22Rv1 (cell line): ENCODE measurements at regions not wholly inside any gene's neighbourhood (a gene's known extent, or its start where the extent isn't known, plus 50 kb on each side); places are given as distances from the start of the nearest gene placed in this dataset.

Source experiments
- H3K27ac ChIP-seq: fragments of 450-650 bp; 2 replicates; pipeline ENCODE4 v1.5.1; 2017
- CTCF ChIP-seq: fragments of 450-650 bp; IDR thresholded peaks from 2 replicates; pipeline ENCODE4 v1.5.1; 2017; ENCODE audit warnings: mild to moderate bottlenecking
- ZFX ChIP-seq: fragments of 450-650 bp; IDR thresholded peaks from 2 replicates; pipeline ENCODE4 v1.6.1; 2017; ENCODE audit warnings: antibody characterized with exemption, borderline replicate concordance

DNA sequence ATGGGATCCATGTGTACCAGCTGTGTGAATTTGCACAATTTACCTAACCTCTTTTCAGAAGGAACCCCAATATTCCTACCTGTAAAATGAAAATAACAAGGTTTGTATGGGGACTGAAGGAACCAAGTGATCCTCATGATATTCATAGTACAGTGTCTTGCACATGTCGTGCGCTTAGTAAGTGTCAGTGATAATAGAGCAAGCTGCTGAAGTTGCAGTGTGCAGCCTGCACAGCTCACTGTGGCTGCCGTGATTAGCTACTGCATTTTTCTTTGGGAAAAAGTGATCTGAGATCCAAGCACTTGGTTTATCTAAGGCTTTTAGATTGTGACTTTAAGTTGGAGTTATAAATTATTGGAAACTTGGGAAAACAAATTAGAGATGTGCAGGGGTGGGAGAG lies 135.9 kb upstream of the FRY start:
- TF ChIP-seq ZFX (no peak), CTCF (no peak)
- no peak overlapping the region for H3K27ac ChIP-seq

DNA sequence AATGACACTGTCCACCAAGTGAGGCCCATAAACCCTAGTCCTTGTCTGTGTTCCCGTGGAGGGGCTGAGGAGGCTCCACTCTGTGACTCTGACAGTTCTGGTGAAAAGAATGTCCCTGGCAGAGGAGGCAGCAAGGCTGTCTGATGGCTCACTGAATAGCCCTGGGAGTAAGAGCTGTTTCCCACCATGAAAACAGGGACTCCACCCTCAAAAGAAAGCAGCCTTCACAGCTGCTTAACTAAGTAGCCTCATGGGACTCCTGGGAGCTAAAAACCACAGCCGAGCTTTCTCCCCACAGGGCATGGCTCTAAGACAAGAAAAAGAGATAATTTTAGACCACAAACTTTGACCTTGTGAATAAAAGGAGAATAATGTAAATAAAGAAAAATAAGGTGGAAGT lies 135.1 kb upstream of the FRY start:
- TF ChIP-seq CTCF, result no peak
- no peak for TF ChIP-seq ZFX
- H3K27ac ChIP-seq, result no peak overlapping the region

DNA sequence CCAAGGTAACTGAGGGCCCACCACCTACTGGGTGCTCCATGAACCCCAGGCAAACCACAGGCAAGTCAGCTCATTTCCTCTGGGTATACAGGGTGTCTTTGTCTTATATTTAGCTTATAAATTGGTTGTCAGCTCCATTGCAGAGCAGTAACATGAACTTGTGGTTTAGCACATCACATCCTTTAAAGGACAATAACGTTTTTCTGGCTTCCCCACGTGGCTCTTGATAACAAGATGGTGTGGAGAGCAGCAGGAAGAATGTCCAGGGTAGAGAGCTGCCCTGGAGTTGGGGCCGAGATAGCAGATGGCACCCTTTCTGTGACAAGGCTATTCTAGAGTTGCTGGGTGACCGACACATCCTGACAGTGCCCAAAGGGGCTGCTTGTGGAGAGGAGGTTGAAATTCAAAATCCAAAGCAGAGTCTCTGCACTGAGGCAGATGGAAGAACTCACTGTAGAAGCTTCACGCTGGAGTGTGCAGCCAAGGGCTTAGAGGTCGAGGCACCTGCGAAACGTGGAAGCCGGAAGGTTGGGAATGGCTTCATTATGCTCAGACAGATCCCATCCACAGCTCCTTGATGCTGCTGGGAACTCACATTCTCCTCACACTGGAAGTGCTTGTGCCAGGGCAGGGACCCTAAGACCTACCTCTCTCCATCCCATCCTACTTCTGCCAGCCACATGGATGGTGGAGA lies 133.0 kb upstream of the FRY start:
- H3K27ac ChIP-seq, result no peak overlapping the region
- no peak for TF ChIP-seq ZFX
- TF ChIP-seq CTCF, result no peak

DNA sequence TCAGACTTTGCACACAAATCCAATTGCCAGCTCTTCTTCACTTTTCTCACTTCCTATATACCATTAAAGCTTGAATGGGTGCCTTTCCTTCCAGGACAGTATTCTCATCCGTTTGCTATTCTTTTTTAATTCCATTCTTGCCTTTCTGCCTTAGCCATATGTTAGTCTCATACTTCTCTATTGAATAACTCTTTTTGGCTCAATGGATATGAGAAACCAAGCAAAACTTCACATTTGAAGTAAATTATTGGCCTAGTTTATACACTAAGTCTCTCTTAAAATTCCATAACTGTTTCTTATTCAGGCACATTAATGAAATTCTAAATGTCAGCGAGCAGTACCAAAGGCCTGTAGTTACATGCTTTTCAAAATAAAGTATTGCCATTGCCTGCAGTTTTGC lies 129.6 kb upstream of the FRY start:
- TF ChIP-seq CTCF, result no peak
- TF ChIP-seq ZFX, result no peak
- H3K27ac ChIP-seq, result no peak overlapping the region

DNA sequence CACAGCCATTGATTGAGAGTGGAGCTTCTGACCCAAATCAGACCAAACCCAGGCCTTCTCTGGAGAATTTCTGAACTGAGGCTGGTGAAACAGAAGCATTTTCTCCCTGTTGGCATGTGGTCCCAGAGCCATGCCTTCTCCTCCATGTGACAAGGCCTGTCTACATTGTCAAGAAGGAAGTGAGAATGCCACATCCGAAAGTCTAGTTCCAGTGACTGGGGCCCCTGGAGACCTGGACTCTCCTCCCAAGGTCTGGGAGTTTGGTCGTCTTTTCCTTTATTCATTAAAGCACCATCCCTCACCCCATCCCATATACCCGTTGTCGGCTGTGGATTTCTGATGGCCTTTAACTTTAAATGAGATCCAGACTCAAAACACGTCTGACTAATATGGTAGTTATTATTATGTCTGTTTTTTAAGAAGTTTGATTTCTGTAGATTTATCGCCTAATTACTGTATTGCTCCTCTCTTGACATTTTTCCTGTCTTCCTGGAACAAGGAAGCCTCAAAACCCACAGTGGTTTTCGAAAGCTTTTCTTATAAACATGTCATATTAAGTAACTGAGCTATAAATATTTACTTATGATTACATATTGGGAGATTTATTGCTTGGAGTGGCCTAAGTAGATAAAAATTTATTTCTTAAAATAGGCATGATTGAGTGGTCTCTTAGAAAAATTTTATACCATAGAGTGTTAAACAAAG lies 128.3 kb upstream of the FRY start:
- no peak for TF ChIP-seq ZFX
- no peak for TF ChIP-seq CTCF
- no peak overlapping the region for H3K27ac ChIP-seq

DNA sequence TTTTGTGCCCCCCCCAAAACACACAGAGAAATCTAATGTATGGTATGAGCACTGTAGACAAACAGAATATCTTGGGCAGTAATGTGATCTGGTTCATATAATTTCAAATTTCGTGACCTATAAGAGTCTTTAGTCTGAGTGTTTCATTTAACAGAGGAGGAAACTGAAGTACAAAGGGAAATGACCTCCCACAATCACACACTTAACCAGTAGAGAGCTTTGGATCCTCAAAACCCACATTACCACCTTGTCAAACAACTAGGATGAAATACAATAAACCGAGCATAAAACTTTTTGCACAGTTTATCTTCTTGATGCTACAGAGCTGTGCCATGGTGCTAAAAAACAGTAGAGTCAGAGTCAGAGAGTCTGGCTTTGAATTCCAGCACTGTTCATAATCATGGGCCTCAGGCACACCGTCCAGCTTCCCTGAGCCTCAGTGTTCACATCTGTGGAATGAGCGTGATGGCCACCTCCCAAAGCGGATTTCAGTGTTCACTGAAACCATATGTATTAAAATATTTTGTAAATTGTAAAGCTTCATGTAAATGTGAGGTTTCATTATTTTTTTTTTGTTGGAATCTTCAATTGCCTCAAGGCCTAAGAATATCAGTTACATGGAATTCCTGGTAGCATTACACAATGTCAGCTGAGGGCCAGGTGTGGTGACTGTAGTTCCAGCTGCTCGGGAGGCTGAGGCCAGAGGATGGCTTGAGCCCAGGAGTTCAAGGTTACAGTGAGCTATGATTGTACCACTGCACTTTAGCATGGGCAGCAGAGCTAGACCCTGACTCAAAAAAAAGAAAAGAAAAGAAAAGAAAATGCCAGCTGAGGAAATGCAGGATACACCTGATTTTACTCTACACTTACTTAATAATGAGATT lies 126.4 kb upstream of the FRY start:
- TF ChIP-seq CTCF, result no peak
- TF ChIP-seq ZFX, result no peak

DNA sequence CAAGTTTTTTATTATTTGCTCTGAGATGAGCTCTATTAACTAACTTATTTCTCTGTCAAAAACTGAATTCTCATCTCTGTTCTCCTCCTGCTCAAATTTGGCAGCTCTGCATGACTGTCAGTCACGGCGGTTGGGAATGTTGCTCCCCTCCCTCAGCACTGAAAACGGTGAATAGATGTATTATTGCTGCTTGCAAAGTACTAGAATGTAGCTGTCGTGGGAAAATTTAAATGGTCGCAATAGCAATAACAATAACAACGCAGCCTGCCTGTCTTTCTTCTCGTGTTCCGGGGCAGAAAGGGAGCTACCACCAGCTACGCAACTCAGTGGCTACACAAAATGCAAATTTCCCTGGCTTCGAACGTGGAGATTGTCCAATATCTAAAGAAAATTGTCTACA lies 125.6 kb upstream of the FRY start:
- TF ChIP-seq ZFX, result no peak
- no peak for TF ChIP-seq CTCF
- no peak overlapping the region for H3K27ac ChIP-seq

More for the DNA sequence above, 126.4 kb upstream of the FRY start:
- no peak overlapping the region for H3K27ac ChIP-seq
